Neural progenitor cell (in vitro differentiated cells): ENCODE measurements at regions not wholly inside any gene's neighbourhood (a gene's known extent, or its start where the extent isn't known, plus 50 kb on each side); places are given as distances from the start of the nearest gene placed in this dataset.

Experiments
- CTCF ChIP-seq: fragments of 200-600 bp; sonication (generic); IDR thresholded peaks from 2 replicates; pipeline ENCODE4 v1.5.1; 2017; ENCODE audit warnings: antibody characterized with exemption, mild to moderate bottlenecking
- EZH2 ChIP-seq: fragments of 200-600 bp; sonication (generic); IDR thresholded peaks from 2 replicates; pipeline ENCODE4 v1.6.1; 2017; ENCODE audit warnings: antibody characterized with exemption, mild to moderate bottlenecking, moderate library complexity
- EZH2phosphoT487 ChIP-seq: fragments of 200-600 bp; sonication (generic); IDR thresholded peaks from 2 replicates; pipeline ENCODE4 v1.6.1; 2017; ENCODE audit warnings: antibody characterized with exemption

GRCh38 chr16:9463461-9463860, 372.0 kb downstream of the HAPSTR1 start:
- no peak for TF ChIP-seq CTCF
- TF ChIP-seq EZH2phosphoT487: no peak
- no peak for TF ChIP-seq EZH2
